Transverse colon (tissue), 4 donors: ENCODE measurements at regions not wholly inside any gene's neighbourhood (a gene's known extent, or its start where the extent isn't known, plus 50 kb on each side); places are given as distances from the start of the nearest gene placed in this dataset.

Experiments used
- DNase-seq: peaks from one replicate; pipeline ENCODE4 v3.0.0-alpha.2; 2019
- H3K27ac ChIP-seq, 4 donors: fragments of 200-600 bp; sonication (generic); 2 replicates each; pipeline ENCODE4 v1.5.1; 2016 to 2018; ENCODE audit warnings: inconsistent platforms in 4 of 4
- H3K27me3 ChIP-seq: fragments of 200-600 bp; sonication (generic); 2 replicates; pipeline ENCODE4 v1.5.1; 2017; ENCODE audit warnings: inconsistent platforms
- H3K36me3 ChIP-seq, 4 donors: fragments of 200-600 bp; sonication (generic); 2 replicates each; pipeline ENCODE4 v1.5.1; 2017 to 2019; ENCODE audit warnings: inconsistent platforms in 4 of 4
- H3K4me1 ChIP-seq, 4 donors: fragments of 200-600 bp; sonication (generic); 2 replicates each; pipeline ENCODE4 v1.5.1; 2017 to 2020; ENCODE audit warnings: inconsistent platforms in 4 of 4
- H3K4me3 ChIP-seq, 4 donors: fragments of 200-600 bp; sonication (generic); 1 replicate in 1 of 4; 2 replicates in 3 of 4; pipeline versions ENCODE4 v1.5.1 to v1.6.1; 2017 to 2019; ENCODE audit warnings: inconsistent platforms in 4 of 4
- H3K9me3 ChIP-seq, 2 donors: fragments of 200-600 bp; sonication (generic); 2 replicates each; pipeline ENCODE4 v1.5.1; 2017 to 2019; ENCODE audit warnings: inconsistent platforms in 2 of 2
- CTCF ChIP-seq, 5 experiments: fragments of 200-600 bp in 3 of 5; fragments of 450-650 bp in 2 of 5; sonication (generic) in 3 of 5; IDR thresholded peaks; 1 replicate in 2 of 5; 2 replicates in 3 of 5; pipeline ENCODE4 v1.5.1; 2016 to 2017; ENCODE audit warnings: antibody characterized with exemption in 5 of 5, inconsistent platforms in 3 of 5, mild to moderate bottlenecking in 2 of 5, moderate library complexity in 1 of 5
- EP300 ChIP-seq: sonication (generic); formaldehyde crosslinking; IDR thresholded peaks from one replicate; pipeline ENCODE4 v1.6.1; 2017; ENCODE audit warnings: antibody characterized with exemption, low read depth
- POLR2A ChIP-seq: fragments of 450-650 bp; IDR thresholded peaks from one replicate; pipeline ENCODE4 v1.6.1; 2016; ENCODE audit warnings: antibody characterized with exemption, mild to moderate bottlenecking, moderate library complexity
- POLR2AphosphoS5 ChIP-seq, 3 donors: sonication (generic); formaldehyde crosslinking; IDR thresholded peaks; one replicate each; pipeline ENCODE4 v1.6.1; 2016; ENCODE audit warnings: antibody characterized with exemption in 3 of 3
- WGBS, 2 donors: methylation state at CpG; one replicate each; pipeline ENCODE4 v1.1.5; 2018; ENCODE audit warnings: low coverage in 1 of 2; 5-methylcytosine and 5-hydroxymethylcytosine counted together
- in situ Hi-C, 4 donors: fragments of 200-750 bp; cut with MboI; loops; one replicate each; pipeline versions ENCODE4 v1.15.0 to v1.15.1; 2017; ENCODE audit warnings: low sequenced_read_pairs in 3 of 4, low pct_ligation_motif_present in 1 of 4, low pct_unique_long_range_greater_than_20kb in 1 of 4
- intact Hi-C: fragments of 100-400 bp; cut with DNase I; formaldehyde crosslinking; loops from one replicate; pipeline ENCODE4 v1.15.1; 2023; ENCODE audit warnings: low total_unique reads

GRCh38 chr5:4159681-4160080 lies 564.0 kb downstream of the IRX1 start:
- in situ Hi-C loops = no loop called here

GRCh38 chr5:4164167-4164566 lies 568.5 kb downstream of the IRX1 start:
- in situ Hi-C loops (no loop called here), intact Hi-C loops (no loop called here)

More at GRCh38 chr5:4159681-4160080, 564.0 kb downstream of the IRX1 start:
- no peak overlapping the region for H3K4me3 ChIP-seq
- no peaks in the 10 kb centered on the region for H3K9me3 ChIP-seq
- TF ChIP-seq CTCF (IDR thresholded peaks at IDR 0.05) = no peak
- no peak for TF ChIP-seq POLR2AphosphoS5 (IDR thresholded peaks at IDR 0.05)
- TF ChIP-seq EP300 = no peak
- TF ChIP-seq POLR2A = no peak
- DNase-seq = no peak
- 77 to 100% methylated on average over 1 to 5 of the region's 5 CpGs for WGBS, 2 donors
- no peaks in the 10 kb centered on the region for H3K27me3 ChIP-seq
- no peaks in the 10 kb centered on the region for H3K36me3 ChIP-seq
- no peaks in the 10 kb centered on the region for H3K4me1 ChIP-seq
- intact Hi-C loops = no loop called here
- H3K27ac ChIP-seq = no peak overlapping the region

GRCh38 chr5:4180703-4181102 lies 585.1 kb downstream of the IRX1 start:
- H3K4me3 ChIP-seq = no peak overlapping the region

More at GRCh38 chr5:4164167-4164566, 568.5 kb downstream of the IRX1 start:
- Histone ChIP-seq H3K9me3 (peaks cover 0 to 3% of the 10 kb centered on the region in 2 donors), H3K27ac (no peak overlapping the region), H3K36me3 (no peaks in the 10 kb centered on the region), H3K4me1 (no peaks in the 10 kb centered on the region), H3K4me3 (no peak overlapping the region), H3K27me3 (no peaks in the 10 kb centered on the region)
- no peak for DNase-seq
- WGBS, 2 donors = 89% methylated on average over 6 of the region's 6 CpGs; no CpG with 5 or more reads in 1 of the 2 donors
- no peak for TF ChIP-seq POLR2A
- no peak for TF ChIP-seq CTCF (IDR thresholded peaks at IDR 0.05)
- no peak for TF ChIP-seq EP300
- TF ChIP-seq POLR2AphosphoS5 (IDR thresholded peaks at IDR 0.05) = no peak

GRCh38 chr5:4182144-4182543 lies 586.5 kb downstream of the IRX1 start:
- DNase-seq = no peak
- H3K4me1 ChIP-seq = no peaks in the 10 kb centered on the region
- no peaks in the 10 kb centered on the region for H3K27me3 ChIP-seq
- in situ Hi-C loops (no loop called here), intact Hi-C loops (no loop called here)
- TF ChIP-seq CTCF (IDR thresholded peaks at IDR 0.05) = no peak
- no peak for TF ChIP-seq EP300
- TF ChIP-seq POLR2AphosphoS5 (IDR thresholded peaks at IDR 0.05) = no peak
- TF ChIP-seq POLR2A = no peak
- no peaks in the 10 kb centered on the region for H3K36me3 ChIP-seq
- peaks cover 6 to 8% of the 10 kb centered on the region in 2 donors for H3K9me3 ChIP-seq
- H3K27ac ChIP-seq = no peak overlapping the region
- no peak overlapping the region for H3K4me3 ChIP-seq
- 71% methylated on average over 5 of the region's 5 CpGs; no CpG with 5 or more reads in 1 of the 2 donors for WGBS, 2 donors

More at GRCh38 chr5:4180703-4181102, 585.1 kb downstream of the IRX1 start:
- H3K36me3 ChIP-seq = no peaks in the 10 kb centered on the region
- WGBS, 2 donors = 73 to 84% methylated on average over 5 of the region's 5 CpGs
- TF ChIP-seq EP300 = no peak
- TF ChIP-seq POLR2A = no peak
- no peak for TF ChIP-seq CTCF (IDR thresholded peaks at IDR 0.05)
- no peak for TF ChIP-seq POLR2AphosphoS5 (IDR thresholded peaks at IDR 0.05)
- DNase-seq = no peak
- no peaks in the 10 kb centered on the region for H3K27me3 ChIP-seq
- H3K27ac ChIP-seq = no peak overlapping the region
- peaks cover 6 to 8% of the 10 kb centered on the region in 2 donors for H3K9me3 ChIP-seq
- H3K4me1 ChIP-seq = no peaks in the 10 kb centered on the region
- intact Hi-C loops (no loop called here), in situ Hi-C loops (no loop called here)
